Stimulated activated naive B cell treated with anti-CD40 and anti-IgM and Interleukin-4, amounts not matched to agents 10 μg/mL and 1 μg/mL and 100 μg/mL, for 72 hours (primary cell): ENCODE measurements at regions not wholly inside any gene's neighbourhood (a gene's known extent, or its start where the extent isn't known, plus 50 kb on each side); places are given as distances from the start of the nearest gene placed in this dataset.

Source experiments
- ATAC-seq, 2 donors: fragments of 150-1000 bp; cut with Tn5 transposase; replicated peaks; 2 replicates each; pipeline ENCODE4 v1.10.0; 2021; ENCODE audit warnings: moderate library complexity in 1 of 2
- DNase-seq: peaks from one replicate; pipeline ENCODE4 v3.0.0; 2021
- H3K27ac Mint-ChIP-seq: one replicate; pipeline ENCODE4 v1.8.0; 2022; ENCODE audit warnings: mild to moderate bottlenecking, mixed read lengths
- H3K27me3 Mint-ChIP-seq, 2 donors: one replicate each; pipeline ENCODE4 v1.8.0; 2022; ENCODE audit warnings: mixed read lengths in 2 of 2
- H3K36me3 Mint-ChIP-seq, 2 donors: one replicate each; pipeline ENCODE4 v1.8.0; 2022; ENCODE audit warnings: mixed read lengths in 2 of 2, mild to moderate bottlenecking in 1 of 2
- H3K4me1 Mint-ChIP-seq, 2 donors: one replicate each; pipeline ENCODE4 v1.8.0; 2022; ENCODE audit warnings: mixed read lengths in 2 of 2, mild to moderate bottlenecking in 1 of 2
- H3K4me3 Mint-ChIP-seq, 2 donors: one replicate each; pipeline ENCODE4 v1.8.0; 2022; ENCODE audit warnings: mild to moderate bottlenecking in 2 of 2, mixed read lengths in 2 of 2, moderate library complexity in 1 of 2
- H3K9me3 Mint-ChIP-seq, 2 donors: one replicate each; pipeline ENCODE4 v1.8.0; 2022; ENCODE audit warnings: mixed read lengths in 2 of 2, mild to moderate bottlenecking in 1 of 2

DNA sequence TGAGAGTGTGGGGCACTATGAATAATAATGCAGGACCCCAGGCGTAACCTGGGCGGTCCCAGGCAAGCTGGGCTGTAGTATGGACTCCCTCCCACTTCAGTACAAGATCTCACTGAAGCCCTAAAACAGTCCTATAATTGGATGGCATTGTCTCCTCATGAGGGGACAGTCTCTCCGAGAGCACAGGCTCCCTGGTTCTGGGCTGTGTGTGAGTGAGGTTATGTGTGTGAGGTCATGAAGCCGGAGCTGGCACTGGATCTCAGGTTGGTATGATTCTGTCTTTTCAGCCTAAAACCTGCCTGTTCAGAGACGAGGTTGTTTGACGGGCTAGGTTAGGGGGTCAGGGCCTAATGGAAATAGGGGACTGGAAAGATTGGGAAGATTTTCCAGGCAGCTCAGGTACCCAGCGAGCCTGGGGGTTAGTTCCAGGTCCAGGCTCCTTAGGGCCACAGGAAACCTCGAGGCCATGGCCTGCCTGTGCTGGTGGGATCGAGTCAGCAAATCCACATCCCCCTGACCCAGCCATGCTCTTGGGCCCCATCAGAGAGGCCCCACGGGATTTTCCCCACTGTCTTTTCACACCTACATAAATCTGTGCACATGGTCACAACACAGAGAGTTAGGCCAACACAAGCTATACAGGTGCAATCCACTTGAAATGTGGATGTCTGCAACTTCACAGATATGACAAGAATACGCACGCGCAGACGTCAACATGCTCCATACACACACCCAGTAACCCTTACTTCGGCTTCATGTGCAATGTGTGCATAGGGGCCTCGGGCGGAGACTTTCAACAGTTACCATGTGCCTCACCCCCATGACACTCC, 94.8 kb downstream of the INHBB start:
- no peak for ATAC-seq
- peaks cover 0 to 2% of the 10 kb centered on the region in 2 donors for H3K36me3 Mint-ChIP-seq
- no peaks in the 10 kb centered on the region for H3K9me3 Mint-ChIP-seq
- no peak for DNase-seq
- H3K27ac Mint-ChIP-seq, result no peak overlapping the region
- H3K27me3 Mint-ChIP-seq, result peaks cover 67 to 87% of the 10 kb centered on the region in 2 donors
- H3K4me3 Mint-ChIP-seq, result no peak overlapping the region
- peaks cover 0 to 1% of the 10 kb centered on the region in 2 donors for H3K4me1 Mint-ChIP-seq

DNA sequence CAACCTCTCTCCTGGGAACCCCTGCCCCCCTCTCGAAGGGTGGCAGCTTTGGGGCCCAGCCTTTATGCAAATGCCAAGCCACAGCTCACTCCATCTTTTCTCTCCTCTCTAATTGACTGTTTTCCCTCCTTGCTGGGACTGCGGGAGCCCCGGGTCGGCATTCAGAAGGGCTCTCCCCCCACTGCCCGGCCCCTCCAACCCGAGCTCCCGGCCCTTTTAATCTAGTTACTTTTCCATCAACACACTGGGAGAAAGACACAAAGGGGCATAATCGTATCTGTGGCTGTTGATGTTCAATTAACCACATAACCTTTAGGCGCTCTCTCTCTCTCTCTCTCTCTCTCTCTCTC, 95.4 kb downstream of the INHBB start:
- H3K4me3 Mint-ChIP-seq, result no peak overlapping the region

DNA sequence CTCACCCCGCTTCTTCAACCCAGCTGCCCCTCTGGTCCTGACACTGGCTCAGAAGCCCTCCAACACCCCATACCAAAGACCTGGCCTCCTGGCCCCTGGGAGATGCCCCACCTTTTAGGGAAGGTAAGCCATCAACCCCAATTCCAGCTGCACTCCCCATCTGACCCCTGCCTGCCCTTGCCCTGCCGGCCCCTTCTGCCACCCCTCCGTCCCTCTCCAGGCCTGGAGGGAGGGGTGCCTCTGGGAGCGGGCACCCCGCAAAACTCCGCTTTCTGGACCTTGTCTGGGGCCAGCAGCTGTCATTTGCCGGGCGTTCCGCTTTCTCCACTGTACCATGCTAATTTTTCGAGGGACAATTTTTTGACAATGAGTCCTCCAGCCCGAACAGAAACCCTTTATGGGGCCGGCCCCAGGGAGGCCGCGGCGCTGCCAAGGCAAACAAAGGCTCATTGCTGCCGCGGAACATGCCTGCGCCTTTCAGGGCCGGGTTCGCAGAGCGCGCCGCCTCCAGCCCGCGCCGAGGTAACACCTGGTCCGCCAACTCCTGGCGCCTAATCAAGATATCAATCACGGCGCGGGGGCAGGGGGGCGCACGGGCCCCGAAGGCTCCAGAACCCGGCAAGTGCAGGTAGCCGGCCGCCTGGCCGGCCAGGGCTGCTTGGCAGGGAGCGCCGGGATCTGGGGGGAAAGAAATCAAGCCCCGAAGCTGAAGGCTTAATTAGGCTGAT, 96.0 kb downstream of the INHBB start:
- no peak for DNase-seq
- no peak for ATAC-seq
- Mint-ChIP-seq H3K27me3 (peaks cover 66 to 88% of the 10 kb centered on the region in 2 donors), H3K9me3 (no peaks in the 10 kb centered on the region), H3K27ac (no peak overlapping the region), H3K4me3 (no peak overlapping the region), H3K36me3 (peaks cover 0 to 1% of the 10 kb centered on the region in 2 donors), H3K4me1 (peaks cover 0 to 1% of the 10 kb centered on the region in 2 donors)

More for the DNA sequence above, 95.4 kb downstream of the INHBB start:
- ATAC-seq (no peak), DNase-seq (no peak)
- Mint-ChIP-seq H3K27ac (no peak overlapping the region), H3K9me3 (no peaks in the 10 kb centered on the region), H3K4me1 (peaks cover 0 to 1% of the 10 kb centered on the region in 2 donors), H3K27me3 (peaks cover 69 to 91% of the 10 kb centered on the region in 2 donors), H3K36me3 (peaks cover 0 to 2% of the 10 kb centered on the region in 2 donors)

DNA sequence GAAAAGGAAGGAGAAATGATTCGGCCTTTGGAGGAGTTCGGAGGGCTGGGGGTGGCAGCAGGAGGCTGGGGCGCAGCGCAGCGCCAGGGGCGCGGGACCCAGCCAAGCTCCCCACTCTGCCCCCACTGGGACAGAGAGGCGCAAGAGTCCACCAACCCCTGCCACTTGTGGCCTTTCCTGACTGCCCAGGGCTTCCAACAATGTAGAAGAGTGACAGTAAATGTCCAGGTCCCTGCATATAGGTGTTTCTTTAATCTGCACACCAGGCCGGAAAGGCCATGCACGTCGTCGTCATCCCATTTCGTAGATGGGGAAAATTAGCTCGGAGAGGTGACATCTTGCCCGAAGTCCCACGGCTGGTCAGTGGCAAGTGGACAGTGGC, 96.6 kb downstream of the INHBB start:
- Mint-ChIP-seq H3K4me3 (no peak overlapping the region), H3K27me3 (peaks cover 65 to 82% of the 10 kb centered on the region in 2 donors), H3K36me3 (no peaks in the 10 kb centered on the region), H3K9me3 (no peaks in the 10 kb centered on the region), H3K27ac (no peak overlapping the region), H3K4me1 (peaks cover 0 to 1% of the 10 kb centered on the region in 2 donors)
- no peak for ATAC-seq
- DNase-seq, result no peak

DNA sequence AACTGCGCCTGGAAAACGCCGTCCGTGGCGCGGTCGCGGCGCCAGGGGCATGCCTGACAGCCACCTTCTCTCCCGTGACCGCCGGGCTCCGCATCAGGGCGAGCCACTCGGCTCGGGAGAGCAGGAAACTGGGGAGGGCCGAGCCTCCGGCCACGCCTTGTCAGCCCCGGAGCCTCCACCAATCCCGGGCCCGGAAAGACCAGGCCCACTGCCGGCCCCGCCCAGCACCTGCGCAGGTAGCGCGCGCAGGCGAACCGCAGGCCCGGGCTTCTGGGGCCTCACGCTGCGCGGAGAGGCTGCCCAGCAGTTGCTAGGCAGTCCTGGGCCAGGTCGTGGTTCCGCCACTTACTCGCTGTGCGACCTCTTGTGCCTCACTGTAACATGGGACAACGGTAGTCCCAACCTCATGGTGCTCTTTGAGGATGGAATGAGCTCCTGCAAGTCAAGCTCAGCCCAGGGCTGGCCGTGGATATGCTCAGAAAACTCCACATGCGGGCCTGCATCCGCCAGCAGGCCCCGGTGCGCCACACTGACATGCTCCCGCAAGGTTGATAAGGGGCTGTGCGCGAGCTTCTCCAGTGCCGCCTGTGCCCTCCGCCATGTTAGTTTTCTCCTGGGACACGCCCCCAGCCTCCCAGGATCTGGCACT, 97.1 kb downstream of the INHBB start:
- peak; percentile 4 for DNase-seq
- peak; percentile 51 to 62 for ATAC-seq
- H3K27me3 Mint-ChIP-seq, result peaks cover 65 to 78% of the 10 kb centered on the region in 2 donors

DNA sequence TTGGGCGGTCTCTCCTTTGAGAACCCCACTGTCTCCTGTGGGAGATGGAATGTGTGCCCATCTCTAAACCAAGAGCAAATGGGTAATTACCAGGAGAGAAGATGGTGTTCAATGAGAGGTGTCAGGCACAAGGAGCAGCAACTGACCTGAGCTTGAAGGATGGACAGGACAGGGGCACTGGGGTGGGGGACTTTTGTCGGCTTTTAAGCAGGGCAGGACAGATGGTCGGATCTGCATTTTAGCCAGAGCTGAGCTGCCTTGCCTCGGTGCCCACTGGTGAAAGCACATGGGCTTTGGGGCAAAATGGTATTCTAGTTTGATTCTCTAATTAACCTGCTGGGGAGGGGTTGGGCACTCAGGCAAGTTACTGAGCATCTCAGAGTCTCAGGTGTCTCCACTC, 98.0 kb downstream of the INHBB start:
- Mint-ChIP-seq H3K4me3 (no peak overlapping the region), H3K27me3 (peaks cover 62 to 73% of the 10 kb centered on the region in 2 donors), H3K36me3 (no peaks in the 10 kb centered on the region), H3K9me3 (no peaks in the 10 kb centered on the region), H3K27ac (no peak overlapping the region), H3K4me1 (peaks cover 0 to 1% of the 10 kb centered on the region in 2 donors)
- ATAC-seq, result no peak
- DNase-seq, result no peak

More for the DNA sequence above, 97.1 kb downstream of the INHBB start:
- no peak overlapping the region for H3K4me3 Mint-ChIP-seq
- H3K27ac Mint-ChIP-seq, result no peak overlapping the region
- H3K4me1 Mint-ChIP-seq, result peaks cover 0 to 1% of the 10 kb centered on the region in 2 donors
- H3K9me3 Mint-ChIP-seq, result no peaks in the 10 kb centered on the region
- H3K36me3 Mint-ChIP-seq, result no peaks in the 10 kb centered on the region

DNA sequence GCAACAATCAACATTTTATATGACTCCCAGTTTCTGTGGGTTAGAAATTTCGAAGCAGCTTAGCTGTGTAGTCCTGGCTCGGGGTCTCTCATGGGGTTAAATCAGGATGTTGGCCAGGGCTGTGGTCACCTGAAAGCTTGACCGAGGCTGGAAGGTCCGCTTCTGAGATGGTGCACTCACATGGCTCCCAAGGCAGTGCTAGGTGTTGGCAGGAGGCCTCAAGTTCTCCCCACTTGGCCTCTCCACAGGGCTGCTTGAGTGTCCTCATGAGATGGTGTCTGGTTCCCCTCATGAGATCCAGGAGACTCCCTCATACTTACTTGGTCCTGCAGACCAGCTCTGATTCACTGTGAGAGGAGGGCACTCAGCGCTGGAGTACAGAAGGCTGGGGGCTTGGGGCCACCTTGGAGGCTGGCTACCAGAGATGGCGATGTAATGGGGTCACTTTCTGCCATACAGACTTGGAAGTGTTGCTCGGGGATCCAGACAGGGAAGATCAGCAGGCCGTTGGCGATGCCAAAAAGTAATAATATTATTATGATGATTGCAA, 98.8 kb downstream of the INHBB start:
- H3K27me3 Mint-ChIP-seq, result peaks cover 59 to 68% of the 10 kb centered on the region in 2 donors
- H3K9me3 Mint-ChIP-seq, result no peaks in the 10 kb centered on the region
- DNase-seq (no peak), ATAC-seq (no peak)
- H3K4me3 Mint-ChIP-seq, result no peak overlapping the region
- H3K4me1 Mint-ChIP-seq, result peaks cover 0 to 1% of the 10 kb centered on the region in 2 donors
- H3K36me3 Mint-ChIP-seq, result no peaks in the 10 kb centered on the region
- H3K27ac Mint-ChIP-seq, result no peak overlapping the region

DNA sequence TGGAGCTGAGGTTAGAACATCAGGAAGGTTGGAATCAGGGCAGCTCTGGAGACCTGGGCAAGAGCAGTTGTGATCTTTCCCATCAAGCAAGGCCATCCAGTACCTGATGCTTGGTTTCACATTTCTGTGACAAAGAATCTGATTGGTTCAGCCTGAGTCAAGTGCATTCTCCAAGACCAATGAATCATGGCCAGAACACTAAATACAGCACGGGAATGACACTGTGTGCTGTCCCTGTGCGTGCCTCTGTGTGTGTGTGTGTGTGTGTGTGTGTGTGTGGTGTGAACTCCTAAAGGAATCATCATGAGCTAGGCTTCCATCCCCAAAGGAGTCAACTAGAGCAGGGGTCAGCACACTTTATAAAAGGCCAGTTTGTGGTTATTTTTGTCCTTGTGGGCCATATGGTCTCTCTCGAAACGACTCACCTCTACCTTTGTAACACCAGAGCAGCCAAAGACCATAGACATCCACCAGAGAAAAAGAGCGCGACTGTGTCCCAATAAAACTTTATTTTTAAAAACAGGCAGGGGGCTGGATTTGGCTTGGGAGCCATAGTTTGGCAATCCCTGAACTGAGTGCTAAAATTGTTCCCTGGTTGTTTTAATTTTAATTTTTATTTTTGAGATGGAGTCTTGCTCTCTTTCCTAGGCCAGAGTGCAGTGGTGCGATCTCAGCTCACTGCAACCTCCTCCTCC, 99.7 kb downstream of the INHBB start:
- Mint-ChIP-seq H3K27me3 (peaks cover 53 to 62% of the 10 kb centered on the region in 2 donors), H3K27ac (no peak overlapping the region), H3K4me3 (no peak overlapping the region), H3K4me1 (peaks cover 0 to 1% of the 10 kb centered on the region in 2 donors), H3K9me3 (no peaks in the 10 kb centered on the region), H3K36me3 (no peaks in the 10 kb centered on the region)
- DNase-seq (no peak), ATAC-seq (no peak)

DNA sequence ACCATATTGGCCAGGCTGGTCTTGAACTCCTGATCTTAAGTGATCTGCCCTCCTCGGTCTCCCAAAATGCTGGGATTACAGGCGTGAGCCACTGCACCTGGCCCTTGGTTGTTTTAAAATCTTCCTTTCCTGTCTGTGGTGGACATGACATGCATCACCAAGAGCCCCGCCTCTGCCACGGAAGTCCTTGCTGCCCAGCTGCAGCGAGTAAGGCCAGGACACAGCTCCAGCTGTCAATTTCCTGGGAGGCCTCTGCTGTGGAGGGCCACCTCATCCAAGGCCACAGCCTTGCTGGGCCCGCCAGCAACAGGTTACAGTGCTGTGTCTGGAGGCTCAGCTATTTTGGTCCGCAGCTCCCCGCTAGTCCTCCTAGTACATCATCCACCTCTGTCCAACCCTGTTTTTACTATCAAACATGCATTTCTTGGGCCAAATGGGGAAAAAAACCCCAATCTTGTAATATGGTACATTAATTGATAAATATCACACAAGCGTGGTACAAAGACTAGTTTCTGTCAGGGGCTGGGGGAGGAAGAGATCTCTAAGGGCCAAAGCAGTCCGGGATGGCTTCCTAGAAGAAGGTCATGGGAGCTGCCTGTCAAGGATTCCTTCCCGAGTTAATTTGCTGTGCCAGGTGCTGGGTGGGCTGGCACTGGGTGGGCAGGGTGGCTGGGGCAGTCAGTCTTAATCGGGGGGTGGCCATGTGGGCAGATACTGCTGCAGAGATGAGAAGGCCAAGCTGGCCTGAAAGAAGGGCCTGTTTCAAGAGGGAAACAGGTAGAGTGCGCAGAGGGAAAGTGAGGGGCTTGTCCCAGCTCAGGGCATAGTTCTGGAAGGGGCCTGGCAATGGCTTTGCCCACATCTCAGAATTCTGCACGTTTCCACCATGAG, 100.5 kb downstream of the INHBB start:
- DNase-seq, result no peak
- Mint-ChIP-seq H3K4me3 (no peak overlapping the region), H3K27me3 (peaks cover 50 to 53% of the 10 kb centered on the region in 2 donors), H3K36me3 (no peaks in the 10 kb centered on the region), H3K9me3 (no peaks in the 10 kb centered on the region), H3K4me1 (peaks cover 0 to 1% of the 10 kb centered on the region in 2 donors), H3K27ac (no peak overlapping the region)
- no peak for ATAC-seq

DNA sequence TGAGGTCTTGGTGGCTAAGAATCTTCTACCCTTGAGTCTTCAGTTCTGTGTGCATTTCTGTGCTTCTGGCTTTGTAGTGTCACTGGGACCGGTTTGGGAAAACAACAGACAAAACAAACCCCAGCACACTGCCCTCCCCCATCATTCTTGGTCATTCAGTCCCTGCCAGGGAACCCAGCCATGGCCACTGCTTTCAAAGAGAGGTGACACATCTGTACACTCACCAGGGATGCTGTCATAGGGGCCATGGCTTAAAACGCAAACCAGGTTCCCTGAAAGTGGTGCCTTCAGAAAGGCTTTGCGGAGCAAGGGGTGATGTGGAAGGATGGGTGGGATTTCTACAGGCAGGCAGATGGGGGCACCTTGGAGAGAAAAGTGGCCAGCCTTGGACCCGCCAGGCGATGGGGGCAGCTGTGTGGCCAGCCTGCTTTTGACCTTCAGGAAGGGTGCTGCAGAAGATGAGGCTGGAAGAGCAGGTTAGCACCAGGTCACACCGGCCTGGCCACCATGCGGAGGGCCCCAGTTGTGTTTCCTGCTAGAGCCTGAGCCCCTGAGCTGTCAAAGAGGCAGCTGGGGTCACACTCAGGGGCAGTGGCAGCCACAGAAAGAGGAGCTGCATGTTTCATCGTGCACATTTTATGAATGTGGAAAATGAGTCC, 101.3 kb downstream of the INHBB start:
- H3K4me3 Mint-ChIP-seq, result no peak overlapping the region
- DNase-seq, result no peak
- H3K9me3 Mint-ChIP-seq, result no peaks in the 10 kb centered on the region
- H3K27me3 Mint-ChIP-seq, result peaks cover 46 to 47% of the 10 kb centered on the region in 2 donors
- no peaks in the 10 kb centered on the region for H3K36me3 Mint-ChIP-seq
- H3K4me1 Mint-ChIP-seq, result peaks cover 0 to 1% of the 10 kb centered on the region in 2 donors
- ATAC-seq, result no peak
- H3K27ac Mint-ChIP-seq, result no peak overlapping the region

DNA sequence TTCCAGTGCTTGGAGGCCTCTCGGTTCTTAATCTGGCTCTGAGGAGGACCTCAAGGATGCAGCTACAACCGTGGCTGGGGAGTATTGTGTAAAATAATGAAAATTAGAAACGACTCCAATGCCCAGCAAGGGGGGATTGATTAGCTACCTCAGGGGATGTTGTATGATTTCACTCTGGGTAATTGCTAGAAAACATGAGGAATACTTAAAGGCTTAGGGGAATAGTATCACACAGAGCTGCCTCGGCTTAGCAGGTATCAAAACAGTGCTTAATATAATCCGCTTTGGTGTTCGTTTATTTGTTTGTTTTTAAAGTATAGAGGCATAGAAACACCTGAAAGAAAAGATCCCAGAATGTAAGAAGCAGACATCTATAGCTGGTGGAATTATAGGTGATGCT, 102.5 kb downstream of the INHBB start:
- H3K9me3 Mint-ChIP-seq, result no peaks in the 10 kb centered on the region
- peaks cover 0 to 1% of the 10 kb centered on the region in 2 donors for H3K4me1 Mint-ChIP-seq
- no peak overlapping the region for H3K27ac Mint-ChIP-seq
- ATAC-seq, result no peak
- DNase-seq, result no peak
- H3K36me3 Mint-ChIP-seq, result no peaks in the 10 kb centered on the region
- peaks cover 39% of the 10 kb centered on the region in 2 donors for H3K27me3 Mint-ChIP-seq
- no peak overlapping the region for H3K4me3 Mint-ChIP-seq

DNA sequence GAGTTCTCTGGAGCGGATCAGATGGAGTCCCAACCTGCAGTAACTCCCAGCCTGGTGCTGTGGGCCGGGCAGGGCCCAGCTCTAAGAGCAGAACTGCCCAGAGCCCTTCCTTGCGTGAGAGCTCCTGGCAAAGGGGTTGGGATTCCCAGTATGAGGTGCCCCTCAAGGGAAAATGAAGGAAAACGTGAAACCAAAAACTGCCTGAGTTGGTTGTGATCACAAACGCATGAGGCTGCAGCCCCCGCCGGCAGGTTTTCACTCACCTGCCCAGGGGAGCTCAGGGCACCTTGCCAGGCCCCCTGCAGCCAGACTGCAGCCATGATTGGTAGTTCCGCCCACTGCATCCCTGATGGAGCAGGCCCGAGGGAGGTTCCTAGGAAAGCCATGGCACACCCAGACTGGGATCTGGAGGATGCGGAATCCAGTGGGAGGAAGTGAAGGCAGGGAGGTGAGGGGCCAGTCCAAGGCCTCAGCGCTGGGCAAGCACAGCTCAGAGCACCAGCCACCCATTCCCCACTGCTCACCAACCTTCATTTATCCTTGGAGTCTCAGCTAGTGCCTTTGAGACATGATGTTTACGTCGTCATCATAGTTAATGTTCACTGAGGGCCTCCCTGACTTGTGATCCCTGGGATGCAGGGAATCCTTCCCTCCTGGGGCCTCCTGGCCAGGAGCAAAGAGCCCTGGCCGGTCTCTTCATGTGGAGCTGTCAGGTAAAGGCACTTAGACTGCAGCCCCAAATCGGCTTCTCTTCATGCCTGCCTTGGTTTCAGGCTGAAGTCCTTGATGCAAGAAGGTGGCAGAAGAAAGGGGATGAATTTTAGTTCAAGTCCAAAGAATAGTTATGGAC, 103.2 kb downstream of the INHBB start:
- DNase-seq (no peak), ATAC-seq (no peak)
- Mint-ChIP-seq H3K4me1 (no peaks in the 10 kb centered on the region), H3K36me3 (no peaks in the 10 kb centered on the region), H3K9me3 (no peaks in the 10 kb centered on the region), H3K4me3 (no peak overlapping the region), H3K27me3 (peaks cover 31 to 39% of the 10 kb centered on the region in 2 donors), H3K27ac (no peak overlapping the region)
